ENCODE measurements at regions not wholly inside any gene's neighbourhood (a gene's known extent, or its start where the extent isn't known, plus 50 kb on each side); places are given as distances from the start of the nearest gene placed in this dataset.

DNA sequence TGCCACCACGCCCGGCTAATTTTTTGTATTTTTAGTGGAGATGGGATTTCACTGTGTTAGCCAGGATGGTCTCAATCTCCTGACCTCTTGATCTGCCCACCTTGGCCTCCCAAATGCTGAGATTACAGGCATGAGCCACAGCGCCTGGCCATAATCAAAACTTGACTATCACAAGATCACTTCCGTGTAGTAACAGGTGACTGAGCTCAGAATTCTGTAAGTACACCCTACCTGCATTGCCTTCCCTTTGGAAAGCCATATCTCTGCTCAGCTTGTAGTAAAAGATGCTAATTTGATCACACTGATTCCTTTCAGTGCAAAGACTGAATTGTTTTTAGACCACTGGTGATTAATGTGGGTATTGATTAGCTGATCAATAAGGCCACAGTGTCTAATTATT lies 167.1 kb downstream of the SHOX2 start:
- TF ChIP-seq POLR2AphosphoS5 (IDR thresholded peaks at IDR 0.05) (no peak), EP300 (IDR thresholded peaks at IDR 0.05) (no peak), POLR2A (IDR thresholded peaks at IDR 0.05) (no peak)
- TF ChIP-seq, protein P1, sequence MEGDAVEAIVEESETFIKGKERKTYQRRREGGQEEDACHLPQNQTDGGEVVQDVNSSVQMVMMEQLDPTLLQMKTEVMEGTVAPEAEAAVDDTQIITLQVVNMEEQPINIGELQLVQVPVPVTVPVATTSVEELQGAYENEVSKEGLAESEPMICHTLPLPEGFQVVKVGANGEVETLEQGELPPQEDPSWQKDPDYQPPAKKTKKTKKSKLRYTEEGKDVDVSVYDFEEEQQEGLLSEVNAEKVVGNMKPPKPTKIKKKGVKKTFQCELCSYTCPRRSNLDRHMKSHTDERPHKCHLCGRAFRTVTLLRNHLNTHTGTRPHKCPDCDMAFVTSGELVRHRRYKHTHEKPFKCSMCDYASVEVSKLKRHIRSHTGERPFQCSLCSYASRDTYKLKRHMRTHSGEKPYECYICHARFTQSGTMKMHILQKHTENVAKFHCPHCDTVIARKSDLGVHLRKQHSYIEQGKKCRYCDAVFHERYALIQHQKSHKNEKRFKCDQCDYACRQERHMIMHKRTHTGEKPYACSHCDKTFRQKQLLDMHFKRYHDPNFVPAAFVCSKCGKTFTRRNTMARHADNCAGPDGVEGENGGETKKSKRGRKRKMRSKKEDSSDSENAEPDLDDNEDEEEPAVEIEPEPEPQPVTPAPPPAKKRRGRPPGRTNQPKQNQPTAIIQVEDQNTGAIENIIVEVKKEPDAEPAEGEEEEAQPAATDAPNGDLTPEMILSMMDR (IDR thresholded peaks at IDR 0.05) = no peak

All from sigmoid colon (tissue), 4 donors.